Activated T-cell treated with anti-CD3 and anti-CD28 coated beads, Interleukin-2, amount 50 U/mL, for 4 hours (primary cell): ENCODE measurements at regions not wholly inside any gene's neighbourhood (a gene's known extent, or its start where the extent isn't known, plus 50 kb on each side); places are given as distances from the start of the nearest gene placed in this dataset.
"Not testable (repeated sequence)": the region's sequence is repeated elsewhere in the genome, so short reads cannot be mapped to it uniquely, and the experiment has no call there.

ENCODE experiments used
- ATAC-seq, 2 donors: fragments of 200-7000 bp; cut with Tn5 transposase; one replicate each; pipeline ENCODE4 v1.10.0; 2021
- DNase-seq: peaks from one replicate; pipeline ENCODE4 v3.0.0-alpha.2; 2020
- H3K27me3 Mint-ChIP-seq: one replicate; pipeline ENCODE4 v1.8.0; 2021; ENCODE audit warnings: low read depth, mixed read lengths
- H3K36me3 Mint-ChIP-seq: one replicate; pipeline ENCODE4 v1.8.0; 2022; ENCODE audit warnings: mixed read lengths; ENCODE audit not compliant: insufficient read depth
- H3K4me1 Mint-ChIP-seq: one replicate; pipeline ENCODE4 v1.8.0; 2021; ENCODE audit warnings: low read depth, mixed read lengths
- H3K4me3 Mint-ChIP-seq: one replicate; pipeline ENCODE4 v1.8.0; 2021; ENCODE audit warnings: mild to moderate bottlenecking, moderate library complexity, mixed read lengths
- H3K9me3 Mint-ChIP-seq: one replicate; pipeline ENCODE4 v1.8.0; 2021; ENCODE audit warnings: mixed read lengths

- Mint-ChIP-seq H3K4me1 (peaks cover 1% of the 10 kb centered on the region), H3K4me3 (no peak overlapping the region), H3K9me3 (no peaks in the 10 kb centered on the region), H3K36me3 (no peaks in the 10 kb centered on the region), H3K27me3 (no peaks in the 10 kb centered on the region)
- no peak for ATAC-seq
- DNase-seq, result no peak
Observed at GRCh38 chr6:14569394-14569793, 451.8 kb downstream of the CD83 start.

GRCh38 chr6:14569874-14570273, 452.3 kb downstream of the CD83 start:
- not testable (repeated sequence) for H3K9me3 Mint-ChIP-seq, H3K36me3 Mint-ChIP-seq, DNase-seq, H3K4me1 Mint-ChIP-seq, ATAC-seq, H3K27me3 Mint-ChIP-seq, H3K4me3 Mint-ChIP-seq

- H3K36me3 Mint-ChIP-seq, result no peaks in the 10 kb centered on the region
- no peak for DNase-seq
- H3K4me3 Mint-ChIP-seq, result no peak overlapping the region
- H3K9me3 Mint-ChIP-seq, result peaks cover 3% of the 10 kb centered on the region
- H3K4me1 Mint-ChIP-seq, result peaks cover 2% of the 10 kb centered on the region
- ATAC-seq, result no peak
- no peaks in the 10 kb centered on the region for H3K27me3 Mint-ChIP-seq
Observed at GRCh38 chr6:14571001-14571400, 453.4 kb downstream of the CD83 start.

- Mint-ChIP-seq H3K4me1 (peaks cover 2% of the 10 kb centered on the region), H3K36me3 (no peaks in the 10 kb centered on the region), H3K9me3 (peaks cover 3% of the 10 kb centered on the region), H3K4me3 (no peak overlapping the region), H3K27me3 (no peaks in the 10 kb centered on the region)
- DNase-seq (no peak), ATAC-seq (no peak)
Observed at GRCh38 chr6:14571746-14572145, 454.2 kb downstream of the CD83 start.

- H3K36me3 Mint-ChIP-seq, result no peaks in the 10 kb centered on the region
- ATAC-seq, result no peak
- H3K27me3 Mint-ChIP-seq, result no peaks in the 10 kb centered on the region
- peaks cover 2% of the 10 kb centered on the region for H3K4me1 Mint-ChIP-seq
- no peak overlapping the region for H3K4me3 Mint-ChIP-seq
- H3K9me3 Mint-ChIP-seq, result peaks cover 3% of the 10 kb centered on the region
- no peak for DNase-seq
Observed at GRCh38 chr6:14573267-14573666, 455.7 kb downstream of the CD83 start.

- H3K4me1 Mint-ChIP-seq, result peaks cover 2% of the 10 kb centered on the region
- H3K4me3 Mint-ChIP-seq, result no peak overlapping the region
- no peak for DNase-seq
- H3K36me3 Mint-ChIP-seq, result no peaks in the 10 kb centered on the region
- H3K27me3 Mint-ChIP-seq, result no peaks in the 10 kb centered on the region
- peaks cover 3% of the 10 kb centered on the region for H3K9me3 Mint-ChIP-seq
- no peak for ATAC-seq
Observed at GRCh38 chr6:14573703-14574290, 456.2 kb downstream of the CD83 start.

GRCh38 chr6:14575961-14576360, 458.4 kb downstream of the CD83 start:
- H3K4me1 Mint-ChIP-seq, result peaks cover 2% of the 10 kb centered on the region
- no peak overlapping the region for H3K4me3 Mint-ChIP-seq
- H3K36me3 Mint-ChIP-seq, result no peaks in the 10 kb centered on the region
- H3K9me3 Mint-ChIP-seq, result peaks cover 3% of the 10 kb centered on the region
- no peak for ATAC-seq
- H3K27me3 Mint-ChIP-seq, result no peaks in the 10 kb centered on the region
- no peak for DNase-seq

- Mint-ChIP-seq H3K4me1 (peaks cover 2% of the 10 kb centered on the region), H3K27me3 (no peaks in the 10 kb centered on the region), H3K9me3 (peaks cover 3% of the 10 kb centered on the region), H3K36me3 (no peaks in the 10 kb centered on the region), H3K4me3 (no peak overlapping the region)
- DNase-seq (no peak), ATAC-seq (no peak)
Observed at GRCh38 chr6:14578994-14579393, 461.4 kb downstream of the CD83 start.

- DNase-seq (no peak), ATAC-seq (no peak)
- Mint-ChIP-seq H3K27me3 (no peaks in the 10 kb centered on the region), H3K9me3 (no peaks in the 10 kb centered on the region), H3K4me1 (no peaks in the 10 kb centered on the region), H3K4me3 (no peak overlapping the region), H3K36me3 (no peaks in the 10 kb centered on the region)
Observed at GRCh38 chr6:14582749-14583148, 465.2 kb downstream of the CD83 start.

GRCh38 chr6:14583826-14584225, 466.3 kb downstream of the CD83 start:
- ATAC-seq (no peak), DNase-seq (no peak)
- H3K36me3 Mint-ChIP-seq, result no peaks in the 10 kb centered on the region
- H3K27me3 Mint-ChIP-seq, result no peaks in the 10 kb centered on the region
- no peak overlapping the region for H3K4me3 Mint-ChIP-seq
- no peaks in the 10 kb centered on the region for H3K9me3 Mint-ChIP-seq
- H3K4me1 Mint-ChIP-seq, result no peaks in the 10 kb centered on the region

GRCh38 chr6:14584450-14584849, 466.9 kb downstream of the CD83 start:
- no peaks in the 10 kb centered on the region for H3K4me1 Mint-ChIP-seq
- no peak for DNase-seq
- ATAC-seq, result no peak

GRCh38 chr6:14585689-14586088, 468.1 kb downstream of the CD83 start:
- ATAC-seq, result no peak
- H3K27me3 Mint-ChIP-seq, result no peaks in the 10 kb centered on the region
- no peaks in the 10 kb centered on the region for H3K4me1 Mint-ChIP-seq
- DNase-seq, result no peak
- no peaks in the 10 kb centered on the region for H3K36me3 Mint-ChIP-seq
- no peak overlapping the region for H3K4me3 Mint-ChIP-seq
- H3K9me3 Mint-ChIP-seq, result no peaks in the 10 kb centered on the region

More at GRCh38 chr6:14584450-14584849, 466.9 kb downstream of the CD83 start:
- no peaks in the 10 kb centered on the region for H3K9me3 Mint-ChIP-seq
- H3K4me3 Mint-ChIP-seq, result no peak overlapping the region
- H3K36me3 Mint-ChIP-seq, result no peaks in the 10 kb centered on the region
- no peaks in the 10 kb centered on the region for H3K27me3 Mint-ChIP-seq

- DNase-seq (no peak), ATAC-seq (no peak)
- no peaks in the 10 kb centered on the region for H3K4me1 Mint-ChIP-seq
- H3K9me3 Mint-ChIP-seq, result no peaks in the 10 kb centered on the region
- H3K27me3 Mint-ChIP-seq, result no peaks in the 10 kb centered on the region
- H3K4me3 Mint-ChIP-seq, result no peak overlapping the region
- no peaks in the 10 kb centered on the region for H3K36me3 Mint-ChIP-seq
Observed at GRCh38 chr6:14589175-14589574, 471.6 kb downstream of the CD83 start.

- H3K27me3 Mint-ChIP-seq, result no peaks in the 10 kb centered on the region
- no peak overlapping the region for H3K4me3 Mint-ChIP-seq
- H3K36me3 Mint-ChIP-seq, result no peaks in the 10 kb centered on the region
- no peaks in the 10 kb centered on the region for H3K9me3 Mint-ChIP-seq
- ATAC-seq (no peak), DNase-seq (no peak)
- H3K4me1 Mint-ChIP-seq, result no peaks in the 10 kb centered on the region
Observed at GRCh38 chr6:14590586-14590985, 473.0 kb downstream of the CD83 start.

GRCh38 chr6:14591998-14592397, 474.4 kb downstream of the CD83 start:
- ATAC-seq, result no peak
- no peaks in the 10 kb centered on the region for H3K27me3 Mint-ChIP-seq
- no peaks in the 10 kb centered on the region for H3K36me3 Mint-ChIP-seq
- no peaks in the 10 kb centered on the region for H3K9me3 Mint-ChIP-seq
- DNase-seq, result no peak
- H3K4me1 Mint-ChIP-seq, result peaks cover 3% of the 10 kb centered on the region
- no peak overlapping the region for H3K4me3 Mint-ChIP-seq

- DNase-seq (no peak), ATAC-seq (no peak)
- Mint-ChIP-seq H3K27me3 (no peaks in the 10 kb centered on the region), H3K4me1 (peaks cover 3% of the 10 kb centered on the region), H3K9me3 (no peaks in the 10 kb centered on the region), H3K36me3 (no peaks in the 10 kb centered on the region), H3K4me3 (no peak overlapping the region)
Observed at GRCh38 chr6:14593286-14593685, 475.7 kb downstream of the CD83 start.
